ENCODE measurements at regions not wholly inside any gene's neighbourhood (a gene's known extent, or its start where the extent isn't known, plus 50 kb on each side); places are given as distances from the start of the nearest gene placed in this dataset.

DNA sequence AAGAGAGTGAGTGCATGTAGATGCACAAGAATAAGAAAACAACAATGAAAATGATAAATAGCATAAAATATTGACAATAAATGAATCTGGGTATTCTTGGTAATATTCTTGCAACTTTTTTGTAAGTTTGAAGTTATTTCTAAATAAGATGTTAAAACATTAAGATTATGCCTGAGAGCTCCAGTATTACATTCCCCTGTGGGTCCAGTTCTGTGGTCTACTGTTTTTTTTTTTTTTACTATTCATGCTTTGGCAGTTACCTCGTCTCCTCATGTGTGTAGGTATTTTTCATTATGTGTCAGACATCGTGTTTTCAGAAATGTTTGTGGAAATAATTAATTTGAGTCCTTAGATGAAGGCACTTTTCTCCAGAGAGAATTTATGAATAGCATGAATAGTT lies 386.2 kb downstream of the AACS start:
- TF ChIP-seq, protein P1, sequence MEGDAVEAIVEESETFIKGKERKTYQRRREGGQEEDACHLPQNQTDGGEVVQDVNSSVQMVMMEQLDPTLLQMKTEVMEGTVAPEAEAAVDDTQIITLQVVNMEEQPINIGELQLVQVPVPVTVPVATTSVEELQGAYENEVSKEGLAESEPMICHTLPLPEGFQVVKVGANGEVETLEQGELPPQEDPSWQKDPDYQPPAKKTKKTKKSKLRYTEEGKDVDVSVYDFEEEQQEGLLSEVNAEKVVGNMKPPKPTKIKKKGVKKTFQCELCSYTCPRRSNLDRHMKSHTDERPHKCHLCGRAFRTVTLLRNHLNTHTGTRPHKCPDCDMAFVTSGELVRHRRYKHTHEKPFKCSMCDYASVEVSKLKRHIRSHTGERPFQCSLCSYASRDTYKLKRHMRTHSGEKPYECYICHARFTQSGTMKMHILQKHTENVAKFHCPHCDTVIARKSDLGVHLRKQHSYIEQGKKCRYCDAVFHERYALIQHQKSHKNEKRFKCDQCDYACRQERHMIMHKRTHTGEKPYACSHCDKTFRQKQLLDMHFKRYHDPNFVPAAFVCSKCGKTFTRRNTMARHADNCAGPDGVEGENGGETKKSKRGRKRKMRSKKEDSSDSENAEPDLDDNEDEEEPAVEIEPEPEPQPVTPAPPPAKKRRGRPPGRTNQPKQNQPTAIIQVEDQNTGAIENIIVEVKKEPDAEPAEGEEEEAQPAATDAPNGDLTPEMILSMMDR (IDR thresholded peaks at IDR 0.05; ENCODE audit: extremely low read depth in 1 of 2, insufficient read depth in 1 of 2, low read depth in 1 of 2, low read length in 2 of 2) = no peak
- TF ChIP-seq POLR2A (IDR thresholded peaks at IDR 0.05; ENCODE audit: low read depth, low read length) = no peak
- no peak for TF ChIP-seq EZH2 (IDR thresholded peaks at IDR 0.05; ENCODE audit: borderline replicate concordance, low read depth, low read length, severe bottlenecking)
- TF ChIP-seq, protein P2, sequence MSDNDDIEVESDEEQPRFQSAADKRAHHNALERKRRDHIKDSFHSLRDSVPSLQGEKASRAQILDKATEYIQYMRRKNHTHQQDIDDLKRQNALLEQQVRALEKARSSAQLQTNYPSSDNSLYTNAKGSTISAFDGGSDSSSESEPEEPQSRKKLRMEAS (IDR thresholded peaks at IDR 0.05; ENCODE audit: insufficient read depth, insufficient read length) = no peak
- no peak for TF ChIP-seq JUN (IDR thresholded peaks at IDR 0.05; ENCODE audit: borderline replicate concordance, insufficient read depth, insufficient read length, low read depth)
- TF ChIP-seq POLR2AphosphoS5 (IDR thresholded peaks at IDR 0.05; ENCODE audit: insufficient read depth, low read depth, low read length) = no peak

Measured in endothelial cell of umbilical vein (primary cell).